Fibroblast of lung (primary cell): ENCODE measurements at regions not wholly inside any gene's neighbourhood (a gene's known extent, or its start where the extent isn't known, plus 50 kb on each side); places are given as distances from the start of the nearest gene placed in this dataset.
A peak's percentile ranks its signal among the peaks of the same experiment; 100 is the strongest.

Source experiments
- DNase-seq, 2 donors: peaks; one replicate each; pipeline versions ENCODE4 v3.0.0 to v3.0.0-alpha.2; 2010; ENCODE audit warnings: low read depth in 2 of 2
- H2AFZ ChIP-seq: 2 replicates; pipeline ENCODE4 v1.5.1; 2012; ENCODE audit warnings: low read length, control low read depth, inconsistent platforms
- H3K27ac ChIP-seq: 2 replicates; pipeline ENCODE4 v1.5.1; 2011; ENCODE audit warnings: low read length, control low read depth; ENCODE audit not compliant: insufficient read depth
- H3K27me3 ChIP-seq: 2 replicates; pipeline ENCODE4 v1.5.1; 2011; ENCODE audit warnings: mild to moderate bottlenecking, low read length; ENCODE audit not compliant: control insufficient read depth, insufficient read depth
- H3K36me3 ChIP-seq: 2 replicates; pipeline ENCODE4 v1.5.1; 2011; ENCODE audit warnings: low read length; ENCODE audit not compliant: control insufficient read depth, insufficient read depth
- H3K4me1 ChIP-seq: 2 replicates; pipeline ENCODE4 v1.5.1; 2011; ENCODE audit warnings: low read length; ENCODE audit not compliant: control insufficient read depth, insufficient read depth; ENCODE audit errors: extremely low read depth
- H3K4me2 ChIP-seq: 2 replicates; pipeline ENCODE4 v1.5.1; 2011; ENCODE audit warnings: low read length, control low read depth; ENCODE audit not compliant: insufficient read depth; ENCODE audit errors: extremely low read depth
- H3K4me3 ChIP-seq, 4 experiments: fragments of 200-600 bp in 1 of 4; sonication (generic) in 1 of 4; replicated peaks in 1 of 4; 2 replicates each; pipeline ENCODE4 v1.5.1; 2011 to 2016; ENCODE audit warnings: low read length in 4 of 4, low read depth in 3 of 4, mild to moderate bottlenecking in 3 of 4, control low read depth in 2 of 4, inconsistent platforms in 1 of 4, mixed read lengths in 1 of 4; ENCODE audit not compliant: insufficient read depth in 1 of 4; ENCODE audit errors: control extremely low read depth in 1 of 4
- H3K79me2 ChIP-seq: 2 replicates; pipeline ENCODE4 v1.5.1; 2012; ENCODE audit warnings: mild to moderate bottlenecking, low read length, inconsistent platforms; ENCODE audit not compliant: control insufficient read depth, insufficient read depth
- H3K9ac ChIP-seq: 2 replicates; pipeline ENCODE4 v1.5.1; 2011; ENCODE audit warnings: mild to moderate bottlenecking, low read length, control low read depth; ENCODE audit not compliant: insufficient read depth
- H3K9me3 ChIP-seq: 2 replicates; pipeline ENCODE4 v1.5.1; 2012; ENCODE audit warnings: low read depth, low read length; ENCODE audit not compliant: control insufficient read depth, insufficient read depth
- H4K20me1 ChIP-seq: 2 replicates; pipeline ENCODE4 v1.5.1; 2011; ENCODE audit warnings: low read length; ENCODE audit not compliant: control insufficient read depth, insufficient read depth; ENCODE audit errors: extremely low read depth
- CTCF ChIP-seq, 2 donors: IDR thresholded peaks in 1 of 2; conservative IDR thresholded peaks in 1 of 2; 1 replicate in 1 of 2; 2 replicates in 1 of 2; pipeline ENCODE4 v1.5.1; 2011 to 2012; ENCODE audit warnings: low read length in 2 of 2, control low read depth in 1 of 2, inconsistent platforms in 1 of 2, low read depth in 1 of 2, mild to moderate bottlenecking in 1 of 2
- EZH2 ChIP-seq: IDR thresholded peaks from 2 replicates; pipeline ENCODE4 v1.5.1; 2012; ENCODE audit warnings: low read length, control low read depth, mild to moderate bottlenecking; ENCODE audit errors: missing control alignments

- no peaks in the 10 kb centered on the region for H3K27me3 ChIP-seq
- no peaks in the 10 kb centered on the region for H3K9me3 ChIP-seq
- no peak for TF ChIP-seq CTCF (conservative IDR thresholded peaks at IDR 0.05 in 1 of 2, IDR thresholded peaks at IDR 0.05 in 1 of 2; ENCODE audit: low read depth in 1 of 2, low read length in 2 of 2)
- no peak for TF ChIP-seq EZH2
- no peaks in the 10 kb centered on the region for H3K79me2 ChIP-seq
- H3K36me3 ChIP-seq, result no peaks in the 10 kb centered on the region
- DNase-seq, result peak; percentile 27 to 39
- H3K9ac ChIP-seq, result no peak overlapping the region
- H3K4me1 ChIP-seq, result peaks cover 36% of the 10 kb centered on the region
- H2AFZ ChIP-seq, result no peak overlapping the region
- no peak overlapping the region for H3K27ac ChIP-seq
- no peak overlapping the region for H3K4me3 ChIP-seq
- no peak overlapping the region for H3K4me2 ChIP-seq
- H4K20me1 ChIP-seq, result no peaks in the 10 kb centered on the region
Observed at GRCh38 chr17:31744511-31744951, 114.5 kb downstream of the COPRS start.

- Histone ChIP-seq H3K9me3 (no peaks in the 10 kb centered on the region), H4K20me1 (no peaks in the 10 kb centered on the region), H3K4me2 (peak overlapping the region; percentile 52), H2AFZ (peak overlapping the region; percentile 31), H3K79me2 (no peaks in the 10 kb centered on the region), H3K27me3 (no peaks in the 10 kb centered on the region), H3K9ac (no peak overlapping the region), H3K27ac (no peak overlapping the region), H3K4me1 (peaks cover 40% of the 10 kb centered on the region), H3K36me3 (no peaks in the 10 kb centered on the region), H3K4me3 (no peak overlapping the region)
- TF ChIP-seq CTCF (conservative IDR thresholded peaks at IDR 0.05 in 1 of 2, IDR thresholded peaks at IDR 0.05 in 1 of 2; ENCODE audit: low read depth in 1 of 2, low read length in 2 of 2) (no peak), EZH2 (no peak)
- peak; percentile 36 to 62 for DNase-seq
Observed at GRCh38 chr17:31743797-31744196, 115.2 kb downstream of the COPRS start.

GRCh38 chr17:31741371-31741770 lies 117.7 kb downstream of the COPRS start:
- Histone ChIP-seq H4K20me1 (no peaks in the 10 kb centered on the region), H3K27me3 (no peaks in the 10 kb centered on the region), H3K79me2 (no peaks in the 10 kb centered on the region), H3K9ac (no peak overlapping the region), H3K4me1 (peaks cover 41% of the 10 kb centered on the region), H3K9me3 (no peaks in the 10 kb centered on the region), H2AFZ (no peak overlapping the region), H3K4me3 (no peak overlapping the region), H3K36me3 (no peaks in the 10 kb centered on the region), H3K4me2 (no peak overlapping the region), H3K27ac (peak overlapping the region; percentile 30)
- DNase-seq, result no peak
- no peak for TF ChIP-seq EZH2
- TF ChIP-seq CTCF (conservative IDR thresholded peaks at IDR 0.05 in 1 of 2, IDR thresholded peaks at IDR 0.05 in 1 of 2; ENCODE audit: low read depth in 1 of 2, low read length in 2 of 2), result no peak
